ENCODE measurements at regions not wholly inside any gene's neighbourhood (a gene's known extent, or its start where the extent isn't known, plus 50 kb on each side); places are given as distances from the start of the nearest gene placed in this dataset.

DNA sequence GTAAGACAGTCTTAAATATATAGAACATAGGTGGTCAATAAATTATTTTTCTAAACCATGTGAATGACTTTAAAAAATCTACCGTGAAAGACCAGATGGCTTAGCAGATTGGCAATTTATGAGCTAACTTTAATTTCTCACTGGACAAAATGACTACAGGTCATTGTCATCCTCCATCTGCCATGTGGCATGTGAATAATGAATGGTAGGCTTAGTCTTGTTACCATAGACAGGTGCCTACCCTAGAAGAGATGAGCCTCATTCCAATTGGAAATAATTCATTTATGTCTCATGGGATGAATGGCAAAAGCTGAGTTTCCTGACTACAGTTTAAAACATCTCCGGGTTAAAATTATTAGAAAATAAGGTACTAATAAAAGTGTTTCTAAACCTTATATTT is 1043.3 kb downstream of the FAT4 start:
- Histone ChIP-seq H3K27me3 (ENCODE audit: insufficient read depth, low read length) (no peaks in the 10 kb centered on the region), H3K9ac (ENCODE audit: low read length) (no peak overlapping the region)

DNA sequence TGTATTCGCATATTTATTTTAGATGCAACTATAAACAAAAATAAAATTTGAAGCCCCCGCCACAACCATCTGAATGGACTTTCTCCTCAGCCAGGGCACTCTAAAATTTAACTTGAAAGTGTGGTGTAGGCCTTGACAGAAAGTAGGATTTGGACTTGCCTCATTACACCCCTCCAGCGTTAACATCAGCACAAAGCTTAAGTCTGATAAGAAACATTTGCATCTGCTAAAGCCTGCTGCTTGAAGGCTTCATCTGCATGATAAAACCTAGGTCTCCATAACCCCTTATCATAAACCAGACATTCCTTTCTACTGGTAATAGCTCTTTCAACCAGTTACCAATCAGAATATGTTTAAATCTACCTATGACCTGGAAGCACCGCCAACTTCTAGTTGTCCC is 1046.5 kb downstream of the FAT4 start:
- Histone ChIP-seq H3K9ac (ENCODE audit: low read length) (no peak overlapping the region), H3K4me2 (ENCODE audit: low read length) (no peak overlapping the region), H3K36me3 (ENCODE audit: insufficient read depth, low read length) (no peaks in the 10 kb centered on the region), H3K27ac (ENCODE audit: low read depth, low read length) (no peak overlapping the region), H3K9me3 (ENCODE audit: insufficient read depth, low read depth, low read length) (no peaks in the 10 kb centered on the region), H4K20me1 (ENCODE audit: insufficient read depth, low read length) (no peaks in the 10 kb centered on the region), H3K79me2 (ENCODE audit: insufficient read depth, low read length) (no peaks in the 10 kb centered on the region), H3K4me1 (ENCODE audit: insufficient read depth, low read length) (no peaks in the 10 kb centered on the region), H3K27me3 (ENCODE audit: insufficient read depth, low read length) (no peaks in the 10 kb centered on the region), H3K4me3 (ENCODE audit: insufficient read depth, low read depth, low read length) (no peak overlapping the region), H2AFZ (ENCODE audit: low read depth, low read length) (no peak overlapping the region)
- no peaks in the 10 kb centered on the region for H3K36me3 Mint-ChIP-seq (ENCODE audit: low read depth, unreplicated experiment)
- TF ChIP-seq, protein P1, sequence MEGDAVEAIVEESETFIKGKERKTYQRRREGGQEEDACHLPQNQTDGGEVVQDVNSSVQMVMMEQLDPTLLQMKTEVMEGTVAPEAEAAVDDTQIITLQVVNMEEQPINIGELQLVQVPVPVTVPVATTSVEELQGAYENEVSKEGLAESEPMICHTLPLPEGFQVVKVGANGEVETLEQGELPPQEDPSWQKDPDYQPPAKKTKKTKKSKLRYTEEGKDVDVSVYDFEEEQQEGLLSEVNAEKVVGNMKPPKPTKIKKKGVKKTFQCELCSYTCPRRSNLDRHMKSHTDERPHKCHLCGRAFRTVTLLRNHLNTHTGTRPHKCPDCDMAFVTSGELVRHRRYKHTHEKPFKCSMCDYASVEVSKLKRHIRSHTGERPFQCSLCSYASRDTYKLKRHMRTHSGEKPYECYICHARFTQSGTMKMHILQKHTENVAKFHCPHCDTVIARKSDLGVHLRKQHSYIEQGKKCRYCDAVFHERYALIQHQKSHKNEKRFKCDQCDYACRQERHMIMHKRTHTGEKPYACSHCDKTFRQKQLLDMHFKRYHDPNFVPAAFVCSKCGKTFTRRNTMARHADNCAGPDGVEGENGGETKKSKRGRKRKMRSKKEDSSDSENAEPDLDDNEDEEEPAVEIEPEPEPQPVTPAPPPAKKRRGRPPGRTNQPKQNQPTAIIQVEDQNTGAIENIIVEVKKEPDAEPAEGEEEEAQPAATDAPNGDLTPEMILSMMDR (IDR thresholded peaks at IDR 0.05; ENCODE audit: insufficient read depth, low read depth, low read length): no peak
- TF ChIP-seq EZH2 (IDR thresholded peaks at IDR 0.05; ENCODE audit: insufficient read depth, low read length): no peak
- no peak for FAIRE-seq
- H3K4me3 Mint-ChIP-seq (ENCODE audit: unreplicated experiment): no peak overlapping the region
- no peak overlapping the region for H3K27ac Mint-ChIP-seq (ENCODE audit: unreplicated experiment)
- H3K27me3 Mint-ChIP-seq (ENCODE audit: low read depth, unreplicated experiment): no peaks in the 10 kb centered on the region
- no peaks in the 10 kb centered on the region for H3K9me3 Mint-ChIP-seq (ENCODE audit: unreplicated experiment)
- peaks cover 1% of the 10 kb centered on the region for H3K4me1 Mint-ChIP-seq (ENCODE audit: low read depth, unreplicated experiment)
- no peak for DNase-seq (ENCODE audit: low read depth)

More for the DNA sequence above, 1043.3 kb downstream of the FAT4 start:
- Histone ChIP-seq H3K4me2 (ENCODE audit: low read length) (no peak overlapping the region), H3K36me3 (ENCODE audit: insufficient read depth, low read length) (no peaks in the 10 kb centered on the region), H3K4me3 (ENCODE audit: insufficient read depth, low read depth, low read length) (no peak overlapping the region), H3K79me2 (ENCODE audit: insufficient read depth, low read length) (no peaks in the 10 kb centered on the region), H3K9me3 (ENCODE audit: insufficient read depth, low read depth, low read length) (no peaks in the 10 kb centered on the region), H3K27ac (ENCODE audit: low read depth, low read length) (no peak overlapping the region), H4K20me1 (ENCODE audit: insufficient read depth, low read length) (no peaks in the 10 kb centered on the region), H2AFZ (ENCODE audit: low read depth, low read length) (no peak overlapping the region), H3K4me1 (ENCODE audit: insufficient read depth, low read length) (no peaks in the 10 kb centered on the region)
- DNase-seq (ENCODE audit: low read depth): no peak
- H3K27me3 Mint-ChIP-seq (ENCODE audit: low read depth, unreplicated experiment): no peaks in the 10 kb centered on the region
- no peaks in the 10 kb centered on the region for H3K4me1 Mint-ChIP-seq (ENCODE audit: low read depth, unreplicated experiment)
- H3K27ac Mint-ChIP-seq (ENCODE audit: unreplicated experiment): no peak overlapping the region
- no peak overlapping the region for H3K4me3 Mint-ChIP-seq (ENCODE audit: unreplicated experiment)
- no peaks in the 10 kb centered on the region for H3K9me3 Mint-ChIP-seq (ENCODE audit: unreplicated experiment)
- no peak for FAIRE-seq
- no peaks in the 10 kb centered on the region for H3K36me3 Mint-ChIP-seq (ENCODE audit: low read depth, unreplicated experiment)
- TF ChIP-seq EZH2 (IDR thresholded peaks at IDR 0.05; ENCODE audit: insufficient read depth, low read length): no peak
- TF ChIP-seq, protein P1 (IDR thresholded peaks at IDR 0.05; ENCODE audit: insufficient read depth, low read depth, low read length): no peak

DNA sequence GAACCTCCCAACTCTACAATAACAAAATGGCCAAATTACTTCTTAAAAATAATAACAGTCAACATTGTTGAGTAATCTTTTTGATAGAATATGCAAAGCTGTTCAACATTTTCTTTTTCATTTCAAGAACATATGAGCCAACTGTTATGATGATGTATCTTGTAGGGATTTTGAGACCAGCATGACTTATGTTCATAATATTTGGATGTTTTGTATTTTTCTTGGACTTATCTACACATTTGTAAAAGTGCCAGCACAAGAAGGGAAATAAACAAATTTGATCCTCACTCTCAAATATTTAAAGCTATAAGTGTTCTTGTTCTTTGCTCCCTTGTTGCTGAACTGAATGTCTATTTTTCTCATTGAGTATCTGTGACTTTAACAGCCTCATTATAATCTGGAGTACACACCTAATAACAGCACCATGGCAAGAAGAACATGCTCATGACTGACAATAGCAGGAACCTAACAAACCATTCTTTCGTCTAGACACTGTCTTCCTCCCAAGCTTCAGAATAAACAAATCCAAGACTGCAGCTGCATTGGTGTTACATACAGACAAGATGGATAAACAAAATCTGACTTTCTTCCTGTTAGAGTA is 1049.7 kb downstream of the FAT4 start:
- Mint-ChIP-seq H3K36me3 (ENCODE audit: low read depth, unreplicated experiment) (no peaks in the 10 kb centered on the region), H3K4me3 (ENCODE audit: unreplicated experiment) (no peak overlapping the region), H3K9me3 (ENCODE audit: unreplicated experiment) (no peaks in the 10 kb centered on the region), H3K4me1 (ENCODE audit: low read depth, unreplicated experiment) (peaks cover 1% of the 10 kb centered on the region), H3K27ac (ENCODE audit: unreplicated experiment) (no peak overlapping the region), H3K27me3 (ENCODE audit: low read depth, unreplicated experiment) (no peaks in the 10 kb centered on the region)
- Histone ChIP-seq H3K9ac (ENCODE audit: low read length) (no peak overlapping the region), H3K4me3 (ENCODE audit: insufficient read depth, low read depth, low read length) (no peak overlapping the region), H3K4me1 (ENCODE audit: insufficient read depth, low read length) (no peaks in the 10 kb centered on the region), H3K36me3 (ENCODE audit: insufficient read depth, low read length) (no peaks in the 10 kb centered on the region), H3K27ac (ENCODE audit: low read depth, low read length) (no peak overlapping the region), H3K27me3 (ENCODE audit: insufficient read depth, low read length) (no peaks in the 10 kb centered on the region), H3K9me3 (ENCODE audit: insufficient read depth, low read depth, low read length) (no peaks in the 10 kb centered on the region), H4K20me1 (ENCODE audit: insufficient read depth, low read length) (no peaks in the 10 kb centered on the region), H2AFZ (ENCODE audit: low read depth, low read length) (no peak overlapping the region), H3K79me2 (ENCODE audit: insufficient read depth, low read length) (no peaks in the 10 kb centered on the region), H3K4me2 (ENCODE audit: low read length) (no peak overlapping the region)
- no peak for FAIRE-seq
- DNase-seq (ENCODE audit: low read depth): no peak
- TF ChIP-seq, protein P1 (IDR thresholded peaks at IDR 0.05; ENCODE audit: insufficient read depth, low read depth, low read length): no peak
